OCI-LY1 (cell line): ENCODE measurements at regions not wholly inside any gene's neighbourhood (a gene's known extent, or its start where the extent isn't known, plus 50 kb on each side); places are given as distances from the start of the nearest gene placed in this dataset.

Experiments used
- CTCF ChIP-seq: fragments of 200-600 bp; sonication (generic), shearing (Covaris generic); IDR thresholded peaks from 2 replicates; pipeline ENCODE4 v1.5.1; 2017; ENCODE audit warnings: mild to moderate bottlenecking, antibody characterized with exemption, low read length, moderate library complexity, mixed read lengths
- EZH2 ChIP-seq: fragments of 200-600 bp; sonication (generic), shearing (Covaris generic); IDR thresholded peaks from 2 replicates; pipeline ENCODE4 v1.8.0; 2017; ENCODE audit warnings: borderline replicate concordance, mixed run types, mild to moderate bottlenecking, antibody characterized with exemption, low read length, moderate library complexity, mixed read lengths

GRCh38 chr2:37752766-37753165, 81.3 kb upstream of the CDC42EP3 start:
- TF ChIP-seq CTCF (no peak), EZH2 (no peak)
